ENCODE measurements at regions not wholly inside any gene's neighbourhood (a gene's known extent, or its start where the extent isn't known, plus 50 kb on each side); places are given as distances from the start of the nearest gene placed in this dataset.

GRCh38 chr13:22079961-22080360 is 409.1 kb downstream of the FGF9 start:
- TF ChIP-seq CTCF (conservative IDR thresholded peaks at IDR 0.05) = no peak
- H3K27ac ChIP-seq = no peak overlapping the region

- TF ChIP-seq CTCF (conservative IDR thresholded peaks at IDR 0.05) = no peak
- H3K27ac ChIP-seq = no peak overlapping the region
Observed at GRCh38 chr13:22080832-22081231, 410.0 kb downstream of the FGF9 start.

GRCh38 chr13:22081430-22081829 is 410.6 kb downstream of the FGF9 start:
- TF ChIP-seq CTCF (conservative IDR thresholded peaks at IDR 0.05) = no peak
- H3K27ac ChIP-seq = no peak overlapping the region

- no peak for TF ChIP-seq CTCF (conservative IDR thresholded peaks at IDR 0.05)
- H3K27ac ChIP-seq = no peak overlapping the region
Observed at GRCh38 chr13:22082030-22082429, 411.2 kb downstream of the FGF9 start.

- no peak for TF ChIP-seq CTCF (conservative IDR thresholded peaks at IDR 0.05)
- H3K27ac ChIP-seq = no peak overlapping the region
Observed at GRCh38 chr13:22082437-22083100, 411.7 kb downstream of the FGF9 start.

DNA sequence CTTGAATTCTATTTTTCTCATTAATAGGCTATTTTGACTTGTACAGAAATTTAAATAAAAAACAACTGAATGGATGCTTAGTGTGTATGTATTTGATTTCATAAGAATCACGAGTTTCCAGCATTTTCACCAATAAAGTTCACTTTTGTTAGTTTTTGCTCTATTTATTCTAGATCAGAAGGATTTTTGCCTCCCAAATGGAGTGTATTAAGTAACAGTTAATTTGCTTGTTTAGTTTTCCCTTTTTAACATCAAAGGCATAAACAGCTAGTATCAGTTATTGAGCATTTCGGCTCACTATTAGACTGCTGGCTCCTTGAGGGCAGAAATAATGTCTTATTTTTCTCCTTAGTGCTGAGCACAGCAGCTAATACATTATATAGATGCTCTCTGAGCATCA is 414.1 kb downstream of the FGF9 start:
- TF ChIP-seq CTCF (conservative IDR thresholded peaks at IDR 0.05) = no peak

GRCh38 chr13:22086597-22087330 is 415.9 kb downstream of the FGF9 start:
- no peak for TF ChIP-seq CTCF (conservative IDR thresholded peaks at IDR 0.05)
- no peak overlapping the region for H3K27ac ChIP-seq

More for the DNA sequence above, 414.1 kb downstream of the FGF9 start:
- no peak overlapping the region for H3K27ac ChIP-seq
